Activated B cell treated with CpG ODN at 0.5 μM for 24 hours (primary cell): ENCODE measurements at regions not wholly inside any gene's neighbourhood (a gene's known extent, or its start where the extent isn't known, plus 50 kb on each side); places are given as distances from the start of the nearest gene placed in this dataset.
"Not testable (repeated sequence)": the region's sequence is repeated elsewhere in the genome, so short reads cannot be mapped to it uniquely, and the experiment has no call there.

Source experiments
- ATAC-seq: fragments of 200-7000 bp; cut with Tn5 transposase; one replicate; pipeline ENCODE4 v1.10.0; 2021; ENCODE audit warnings: low read depth, mild to moderate bottlenecking, moderate library complexity
- CTCF ChIA-PET: fragments of 350-600 bp; sonication (Branson Sonifier 250); formaldehyde crosslinking; loops from one replicate; lab custom pipeline; 2021; ENCODE audit warnings: antibody characterized with exemption; lab: Charles Lee
- POLR2A ChIA-PET: fragments of 350-600 bp; sonication (Branson Sonifier 250); formaldehyde crosslinking; loops from one replicate; lab custom pipeline; 2021; ENCODE audit warnings: antibody characterized with exemption; lab: Charles Lee
- DNase-seq: peaks from one replicate; pipeline ENCODE4 v3.0.0; 2022
- H3K27ac Mint-ChIP-seq: one replicate; pipeline ENCODE4 v1.8.0; 2020; ENCODE audit warnings: mixed read lengths
- H3K27me3 Mint-ChIP-seq: one replicate; pipeline ENCODE4 v1.8.0; 2021; ENCODE audit warnings: mixed read lengths
- H3K36me3 Mint-ChIP-seq: one replicate; pipeline ENCODE4 v1.8.0; 2021; ENCODE audit warnings: low read depth, mixed read lengths
- H3K4me1 Mint-ChIP-seq: one replicate; pipeline ENCODE4 v1.8.0; 2021; ENCODE audit warnings: mixed read lengths
- H3K4me3 Mint-ChIP-seq: one replicate; pipeline ENCODE4 v1.8.0; 2020; ENCODE audit warnings: mild to moderate bottlenecking, mixed read lengths
- H3K9me3 Mint-ChIP-seq: one replicate; pipeline ENCODE4 v1.8.0; 2020; ENCODE audit warnings: mixed read lengths
- intact Hi-C: fragments of 100-400 bp; cut with micrococcal nuclease; formaldehyde crosslinking; loops from one replicate; pipeline ENCODE4 v1.15.1; 2024
- TF ChIP-seq, protein P1 (sequence below): fragments of 200-600 bp; IDR thresholded peaks from one replicate; pipeline ENCODE4 v1.8.0; 2022; ENCODE audit warnings: antibody characterized with exemption, mild to moderate bottlenecking

GRCh38 chr9:115837618-115838017, 316.0 kb upstream of the PAPPA start:
- Mint-ChIP-seq H3K27ac (no peak overlapping the region), H3K36me3 (no peaks in the 10 kb centered on the region), H3K27me3 (no peaks in the 10 kb centered on the region), H3K4me1 (no peaks in the 10 kb centered on the region), H3K4me3 (no peak overlapping the region), H3K9me3 (no peaks in the 10 kb centered on the region)
- TF ChIP-seq, protein P1, sequence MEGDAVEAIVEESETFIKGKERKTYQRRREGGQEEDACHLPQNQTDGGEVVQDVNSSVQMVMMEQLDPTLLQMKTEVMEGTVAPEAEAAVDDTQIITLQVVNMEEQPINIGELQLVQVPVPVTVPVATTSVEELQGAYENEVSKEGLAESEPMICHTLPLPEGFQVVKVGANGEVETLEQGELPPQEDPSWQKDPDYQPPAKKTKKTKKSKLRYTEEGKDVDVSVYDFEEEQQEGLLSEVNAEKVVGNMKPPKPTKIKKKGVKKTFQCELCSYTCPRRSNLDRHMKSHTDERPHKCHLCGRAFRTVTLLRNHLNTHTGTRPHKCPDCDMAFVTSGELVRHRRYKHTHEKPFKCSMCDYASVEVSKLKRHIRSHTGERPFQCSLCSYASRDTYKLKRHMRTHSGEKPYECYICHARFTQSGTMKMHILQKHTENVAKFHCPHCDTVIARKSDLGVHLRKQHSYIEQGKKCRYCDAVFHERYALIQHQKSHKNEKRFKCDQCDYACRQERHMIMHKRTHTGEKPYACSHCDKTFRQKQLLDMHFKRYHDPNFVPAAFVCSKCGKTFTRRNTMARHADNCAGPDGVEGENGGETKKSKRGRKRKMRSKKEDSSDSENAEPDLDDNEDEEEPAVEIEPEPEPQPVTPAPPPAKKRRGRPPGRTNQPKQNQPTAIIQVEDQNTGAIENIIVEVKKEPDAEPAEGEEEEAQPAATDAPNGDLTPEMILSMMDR, result no peak
- ChIA-PET POLR2A (no interaction called here), CTCF (no interaction called here)
- intact Hi-C loops, result no loop called here
- ATAC-seq (no peak), DNase-seq (no peak)

DNA sequence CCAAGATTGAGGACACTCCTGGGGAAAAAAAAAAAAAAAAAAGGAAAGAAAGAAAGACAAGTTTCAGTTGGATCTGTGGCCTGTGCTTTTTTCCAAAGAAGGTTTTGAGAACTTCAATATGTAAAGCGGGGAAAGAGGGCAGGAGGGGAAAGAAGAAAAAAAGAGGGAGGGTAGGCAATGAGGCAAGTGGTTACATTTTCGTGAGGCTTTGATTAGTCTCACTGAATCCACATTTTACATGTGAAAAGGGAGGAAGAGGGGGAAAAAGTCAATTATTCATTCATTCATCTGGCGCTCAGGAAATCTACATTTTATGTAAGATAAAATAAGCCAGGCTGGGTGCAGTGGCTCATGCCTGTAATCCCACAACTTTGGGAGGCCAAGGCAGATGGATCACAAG, 315.2 kb upstream of the PAPPA start:
- Mint-ChIP-seq H3K4me1 (no peaks in the 10 kb centered on the region), H3K27ac (no peak overlapping the region)

GRCh38 chr9:115844433-115844832, 309.2 kb upstream of the PAPPA start:
- intact Hi-C loops, H3K27ac Mint-ChIP-seq, H3K4me1 Mint-ChIP-seq, H3K36me3 Mint-ChIP-seq, ATAC-seq, H3K27me3 Mint-ChIP-seq, H3K9me3 Mint-ChIP-seq, H3K4me3 Mint-ChIP-seq, CTCF ChIA-PET, POLR2A ChIA-PET, DNase-seq: not testable (repeated sequence)

More for the DNA sequence above, 315.2 kb upstream of the PAPPA start:
- Mint-ChIP-seq H3K9me3 (no peaks in the 10 kb centered on the region), H3K27me3 (no peaks in the 10 kb centered on the region), H3K4me3 (no peak overlapping the region), H3K36me3 (no peaks in the 10 kb centered on the region)
- DNase-seq (no peak), ATAC-seq (no peak)
- intact Hi-C loops, result no loop called here
- TF ChIP-seq, protein P1, result no peak
- CTCF ChIA-PET, result no interaction called here
- POLR2A ChIA-PET, result no interaction called here

DNA sequence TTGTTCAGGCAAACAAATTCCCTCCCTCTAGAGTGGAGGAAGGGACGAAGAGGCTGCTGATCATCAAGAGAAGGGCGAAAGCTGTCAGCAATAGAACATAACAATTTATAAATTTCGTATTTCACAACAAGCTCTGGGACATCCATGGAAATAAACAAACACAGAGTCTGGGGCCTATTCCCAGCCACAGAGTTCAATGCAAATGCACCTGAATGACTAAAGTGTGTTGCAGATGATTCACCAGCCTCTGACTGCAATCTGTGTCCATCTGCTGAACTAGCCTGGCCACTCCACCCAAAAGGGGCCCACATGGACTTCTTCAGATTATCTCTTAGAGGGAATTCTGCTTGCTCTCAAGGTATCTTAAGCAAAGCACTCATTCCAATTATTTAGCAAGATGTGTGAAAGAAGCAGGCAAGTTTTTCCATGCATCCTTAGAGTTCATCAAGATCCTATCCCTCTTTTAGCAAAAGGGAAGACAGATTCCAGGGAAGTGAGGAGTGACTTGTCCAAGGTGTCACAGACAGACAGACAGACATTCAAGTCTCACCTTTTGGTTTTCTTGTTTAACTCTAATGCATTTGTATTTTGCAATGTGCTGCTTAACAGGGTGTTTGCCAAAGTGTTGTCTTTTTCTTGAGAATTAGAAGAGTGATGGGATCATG, 307.8 kb upstream of the PAPPA start:
- CTCF ChIA-PET, result no interaction called here
- peaks cover 3% of the 10 kb centered on the region for H3K9me3 Mint-ChIP-seq
- TF ChIP-seq, protein P1, result no peak

GRCh38 chr9:115847216-115847615, 306.4 kb upstream of the PAPPA start:
- Mint-ChIP-seq H3K4me3 (no peak overlapping the region), H3K27me3 (no peaks in the 10 kb centered on the region), H3K36me3 (no peaks in the 10 kb centered on the region), H3K9me3 (peaks cover 5% of the 10 kb centered on the region), H3K4me1 (no peaks in the 10 kb centered on the region), H3K27ac (no peak overlapping the region)
- POLR2A ChIA-PET, result no interaction called here
- no peak for ATAC-seq
- intact Hi-C loops, result no loop called here
- TF ChIP-seq, protein P1, result no peak
- DNase-seq, result no peak
- CTCF ChIA-PET, result no interaction called here

More for the DNA sequence above, 307.8 kb upstream of the PAPPA start:
- Mint-ChIP-seq H3K36me3 (no peaks in the 10 kb centered on the region), H3K27me3 (no peaks in the 10 kb centered on the region), H3K27ac (no peak overlapping the region), H3K4me1 (no peaks in the 10 kb centered on the region), H3K4me3 (no peak overlapping the region)
- intact Hi-C loops, result no loop called here
- DNase-seq (no peak), ATAC-seq (no peak)
- POLR2A ChIA-PET, result no interaction called here
